Lung (tissue), 11 donors: ENCODE measurements at regions not wholly inside any gene's neighbourhood (a gene's known extent, or its start where the extent isn't known, plus 50 kb on each side); places are given as distances from the start of the nearest gene placed in this dataset.
A peak's percentile ranks its signal among the peaks of the same experiment; 100 is the strongest.

Experiments
- ATAC-seq: fragments of 200-7000 bp; cut with Tn5 transposase; one replicate; pipeline ENCODE4 v1.9.1; 2020; ENCODE audit warnings: moderate number of reproducible peaks; ENCODE audit not compliant: insufficient read depth, low FRiP score
- DNase-seq, 3 donors: peaks; one replicate each; pipeline ENCODE4 v3.0.0-alpha.2; 2013 to 2017
- H3K27ac ChIP-seq, 2 donors: one replicate each; pipeline ENCODE4 v1.5.1; 2013; ENCODE audit warnings: mild to moderate bottlenecking in 2 of 2, moderate library complexity in 2 of 2, control low read depth in 1 of 2, inconsistent platforms in 1 of 2, low read depth in 1 of 2, low read length in 1 of 2
- H3K27me3 ChIP-seq, 3 donors: one replicate each; pipeline ENCODE4 v1.5.1; 2013; ENCODE audit warnings: low read length in 2 of 3; ENCODE audit not compliant: control insufficient read depth in 3 of 3, insufficient read depth in 3 of 3
- H3K36me3 ChIP-seq, 4 donors: one replicate each; pipeline ENCODE4 v1.5.1; 2013; ENCODE audit warnings: low read length in 4 of 4, mild to moderate bottlenecking in 1 of 4, moderate library complexity in 1 of 4; ENCODE audit not compliant: control insufficient read depth in 4 of 4, insufficient read depth in 4 of 4
- H3K4me1 ChIP-seq, 5 donors: one replicate each; pipeline ENCODE4 v1.5.1; 2013; ENCODE audit warnings: low read length in 5 of 5, mild to moderate bottlenecking in 2 of 5, moderate library complexity in 1 of 5; ENCODE audit not compliant: control insufficient read depth in 5 of 5, insufficient read depth in 5 of 5
- H3K4me3 ChIP-seq: one replicate; pipeline ENCODE4 v1.5.1; 2013; ENCODE audit warnings: mild to moderate bottlenecking, control low read depth, moderate library complexity
- H3K9ac ChIP-seq, 2 donors: one replicate each; pipeline ENCODE4 v1.5.1; 2013; ENCODE audit warnings: low read length in 2 of 2, control low read depth in 1 of 2; ENCODE audit not compliant: insufficient read depth in 1 of 2
- H3K9me3 ChIP-seq, 4 donors: one replicate each; pipeline ENCODE4 v1.5.1; 2013; ENCODE audit warnings: low read length in 3 of 4, mild to moderate bottlenecking in 1 of 4, moderate library complexity in 1 of 4; ENCODE audit not compliant: control insufficient read depth in 4 of 4, insufficient read depth in 3 of 4
- CTCF ChIP-seq: IDR thresholded peaks from 2 replicates; pipeline ENCODE4 v1.5.1; 2012; ENCODE audit warnings: mild to moderate bottlenecking; ENCODE audit errors: control extremely low read depth, extremely low read depth
- WGBS, 2 donors: extraction: QIAGEN DNeasy Blood & Tissue Kit; methylation state at CpG; one replicate each; pipeline ENCODE4 v1.1.7; 2013; 5-methylcytosine and 5-hydroxymethylcytosine counted together
- donor health status: control.
- donor health status: control.
- donor health status: Bipolar disorder and iron deficiency.
- donor health status: healthy.
- donor health status: DM: yes; HTN: yes; CAD: no.

- H3K4me3 ChIP-seq, result peak overlapping the region; percentile 39
- H3K9me3 ChIP-seq, result no peaks in the 10 kb centered on the region
- H3K27ac ChIP-seq, result peak overlapping the region; percentile 6 to 90
- peaks cover 2 to 49% (median 20%) of the 10 kb centered on the region in 5 donors for H3K4me1 ChIP-seq
- no peaks in the 10 kb centered on the region for H3K36me3 ChIP-seq
- 16 to 21% methylated on average over 24 to 29 of the region's 29 CpGs for WGBS, 2 donors
- DNase-seq, result peak in 2 of 3 donors; percentile 32 to 42
- peak overlapping the region; percentile 12 to 65 for H3K9ac ChIP-seq
- no peak for TF ChIP-seq CTCF
- no peaks in the 10 kb centered on the region for H3K27me3 ChIP-seq
- ATAC-seq, result peak; percentile 31
These were observed 88.8 kb upstream of the IPO9 start for GRCh38 chr1:201740086-201740541.

- H3K27me3 ChIP-seq, result no peaks in the 10 kb centered on the region
- H3K4me1 ChIP-seq, result peaks cover 2 to 48% (median 20%) of the 10 kb centered on the region in 5 donors
- no peak overlapping the region for H3K4me3 ChIP-seq
- ATAC-seq (no peak), DNase-seq (peak in 1 of 3 donors; percentile 56)
- WGBS, 2 donors, result 19 to 32% methylated on average over 9 of the region's 9 CpGs
- H3K36me3 ChIP-seq, result no peaks in the 10 kb centered on the region
- no peaks in the 10 kb centered on the region for H3K9me3 ChIP-seq
- TF ChIP-seq CTCF, result no peak
- H3K9ac ChIP-seq, result peak overlapping the region; percentile 12 to 65
- H3K27ac ChIP-seq, result peak overlapping the region in 1 of 2 donors; percentile 90
These were observed 88.3 kb upstream of the IPO9 start for GRCh38 chr1:201740670-201741111.

DNA sequence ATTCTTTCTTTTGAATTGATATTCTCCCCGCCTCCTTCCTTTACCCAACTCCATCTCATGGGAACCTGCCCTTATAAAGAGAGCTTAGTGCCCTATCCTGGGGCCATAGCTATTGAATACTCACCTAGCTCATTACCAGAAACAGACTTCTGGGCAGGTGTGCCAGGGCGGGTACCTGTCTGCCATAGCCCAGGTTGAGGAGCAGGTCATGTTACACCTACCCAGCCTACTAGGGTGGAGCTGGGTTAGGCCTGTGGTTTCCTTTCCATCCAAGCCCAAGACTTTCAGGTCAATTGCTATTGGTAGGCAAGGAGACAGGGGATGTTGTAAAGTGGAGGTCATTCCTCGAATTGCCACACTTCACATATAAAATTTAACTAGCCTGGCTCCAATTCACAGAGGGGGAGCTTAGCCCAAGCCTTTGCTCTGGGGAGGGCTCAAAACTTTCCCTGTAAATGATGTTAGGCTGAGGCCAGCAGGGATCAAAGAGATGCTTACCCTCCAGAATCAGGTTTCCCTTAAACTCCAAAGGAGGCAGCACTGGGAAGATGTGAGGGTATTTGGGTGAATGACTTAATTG is 87.1 kb upstream of the IPO9 start:
- no peak overlapping the region for H3K9ac ChIP-seq
- no peak for DNase-seq
- peak overlapping the region in 1 of 2 donors; percentile 58 for H3K27ac ChIP-seq
- no peak for ATAC-seq
- no peaks in the 10 kb centered on the region for H3K9me3 ChIP-seq
- TF ChIP-seq CTCF, result no peak
- H3K36me3 ChIP-seq, result no peaks in the 10 kb centered on the region
- H3K4me3 ChIP-seq, result no peak overlapping the region
- no peaks in the 10 kb centered on the region for H3K27me3 ChIP-seq
- 87 to 90% methylated on average over 3 of the region's 3 CpGs for WGBS, 2 donors
- peaks cover 2 to 39% (median 20%) of the 10 kb centered on the region in 5 donors for H3K4me1 ChIP-seq

DNA sequence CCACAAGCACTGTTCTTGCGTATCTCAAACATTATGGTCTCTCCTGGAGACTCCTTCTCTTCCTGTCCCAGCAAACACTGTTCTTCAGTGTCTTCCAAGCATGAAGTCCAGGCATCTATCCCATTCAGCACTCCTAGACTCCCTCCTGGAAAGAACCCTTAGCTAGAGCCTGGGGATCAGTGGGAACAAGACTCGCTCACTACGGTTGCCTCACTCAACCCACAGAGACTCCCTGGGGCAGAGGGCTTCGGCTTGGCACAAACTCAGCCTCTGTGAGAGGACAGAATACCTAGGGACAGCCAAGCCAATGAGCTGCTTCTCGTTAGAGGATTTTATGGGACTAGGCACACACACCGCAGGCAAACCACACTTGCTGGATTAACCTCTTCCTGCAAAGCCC is 86.5 kb upstream of the IPO9 start:
- Histone ChIP-seq H3K27ac (peak overlapping the region in 1 of 2 donors; percentile 58), H3K4me3 (no peak overlapping the region), H3K9ac (no peak overlapping the region), H3K27me3 (no peaks in the 10 kb centered on the region), H3K4me1 (peaks cover 0 to 33% (median 19%) of the 10 kb centered on the region in 5 donors), H3K9me3 (no peaks in the 10 kb centered on the region), H3K36me3 (no peaks in the 10 kb centered on the region)
- ATAC-seq (no peak), DNase-seq (no peak)
- no peak for TF ChIP-seq CTCF
- WGBS, 2 donors, result 71 to 72% methylated on average over 6 of the region's 6 CpGs
